ENCODE measurements at regions not wholly inside any gene's neighbourhood (a gene's known extent, or its start where the extent isn't known, plus 50 kb on each side); places are given as distances from the start of the nearest gene placed in this dataset.

GRCh38 chr15:39515765-39516164, 65.1 kb upstream of the THBS1 start:
- TF ChIP-seq CTCF (IDR thresholded peaks at IDR 0.05; ENCODE audit: insufficient read depth, low read length, poor library complexity, severe bottlenecking) (no peak), EZH2phosphoT487 (conservative IDR thresholded peaks at IDR 0.05; ENCODE audit: low read length) (no peak)

All from SU-DHL-6 (cell line).